ENCODE measurements at regions not wholly inside any gene's neighbourhood (a gene's known extent, or its start where the extent isn't known, plus 50 kb on each side); places are given as distances from the start of the nearest gene placed in this dataset.

DNA sequence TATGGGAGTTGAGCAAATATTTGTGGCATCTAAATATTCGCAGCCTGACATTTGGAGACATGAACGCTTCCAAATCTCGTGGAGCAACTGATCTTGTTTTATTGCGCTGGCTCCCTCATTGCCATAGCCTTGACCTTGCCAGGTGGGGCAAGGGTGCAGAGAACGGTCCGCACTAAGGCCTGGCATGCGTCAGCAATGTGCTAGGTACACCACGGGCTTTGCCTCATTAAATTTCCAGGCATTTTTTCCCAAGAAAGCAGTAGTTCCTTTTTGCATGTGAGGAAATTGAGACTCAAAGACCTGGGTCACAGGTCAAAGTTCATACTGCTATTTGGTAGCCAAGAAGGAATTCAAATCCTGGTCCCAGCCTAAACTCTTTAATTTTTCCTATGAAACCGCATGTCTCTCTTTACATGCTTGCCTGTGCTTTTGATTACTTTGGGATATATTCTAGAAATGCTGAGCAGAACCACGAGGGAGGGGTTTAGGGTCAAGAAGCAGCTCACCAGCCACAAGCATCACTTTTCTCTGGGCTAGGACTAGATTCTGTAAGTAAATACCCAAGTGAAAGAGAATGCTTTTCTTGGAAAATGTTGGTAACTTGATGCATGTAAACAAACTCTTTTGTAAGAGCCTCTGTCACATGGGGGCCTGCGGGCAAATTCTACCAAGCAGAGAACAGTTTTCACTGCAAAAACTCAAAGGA, 891.6 kb downstream of the VRK1 start (continued):
- TF ChIP-seq, protein P1, sequence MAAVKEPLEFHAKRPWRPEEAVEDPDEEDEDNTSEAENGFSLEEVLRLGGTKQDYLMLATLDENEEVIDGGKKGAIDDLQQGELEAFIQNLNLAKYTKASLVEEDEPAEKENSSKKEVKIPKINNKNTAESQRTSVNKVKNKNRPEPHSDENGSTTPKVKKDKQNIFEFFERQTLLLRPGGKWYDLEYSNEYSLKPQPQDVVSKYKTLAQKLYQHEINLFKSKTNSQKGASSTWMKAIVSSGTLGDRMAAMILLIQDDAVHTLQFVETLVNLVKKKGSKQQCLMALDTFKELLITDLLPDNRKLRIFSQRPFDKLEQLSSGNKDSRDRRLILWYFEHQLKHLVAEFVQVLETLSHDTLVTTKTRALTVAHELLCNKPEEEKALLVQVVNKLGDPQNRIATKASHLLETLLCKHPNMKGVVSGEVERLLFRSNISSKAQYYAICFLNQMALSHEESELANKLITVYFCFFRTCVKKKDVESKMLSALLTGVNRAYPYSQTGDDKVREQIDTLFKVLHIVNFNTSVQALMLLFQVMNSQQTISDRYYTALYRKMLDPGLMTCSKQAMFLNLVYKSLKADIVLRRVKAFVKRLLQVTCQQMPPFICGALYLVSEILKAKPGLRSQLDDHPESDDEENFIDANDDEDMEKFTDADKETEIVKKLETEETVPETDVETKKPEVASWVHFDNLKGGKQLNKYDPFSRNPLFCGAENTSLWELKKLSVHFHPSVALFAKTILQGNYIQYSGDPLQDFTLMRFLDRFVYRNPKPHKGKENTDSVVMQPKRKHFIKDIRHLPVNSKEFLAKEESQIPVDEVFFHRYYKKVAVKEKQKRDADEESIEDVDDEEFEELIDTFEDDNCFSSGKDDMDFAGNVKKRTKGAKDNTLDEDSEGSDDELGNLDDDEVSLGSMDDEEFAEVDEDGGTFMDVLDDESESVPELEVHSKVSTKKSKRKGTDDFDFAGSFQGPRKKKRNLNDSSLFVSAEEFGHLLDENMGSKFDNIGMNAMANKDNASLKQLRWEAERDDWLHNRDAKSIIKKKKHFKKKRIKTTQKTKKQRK (IDR thresholded peaks at IDR 0.05; ENCODE audit: low read length): no peak
- TF ChIP-seq ZNF772 (CRISPR knock-in tag; IDR thresholded peaks at IDR 0.05) (no peak), SOX5 (CRISPR knock-in tag; IDR thresholded peaks at IDR 0.05; ENCODE audit: borderline replicate concordance) (no peak), WIZ (CRISPR knock-in tag; IDR thresholded peaks at IDR 0.05) (no peak), ASH2L (IDR thresholded peaks at IDR 0.05; ENCODE audit: insufficient read length, low read depth, low read length) (no peak)

DNA sequence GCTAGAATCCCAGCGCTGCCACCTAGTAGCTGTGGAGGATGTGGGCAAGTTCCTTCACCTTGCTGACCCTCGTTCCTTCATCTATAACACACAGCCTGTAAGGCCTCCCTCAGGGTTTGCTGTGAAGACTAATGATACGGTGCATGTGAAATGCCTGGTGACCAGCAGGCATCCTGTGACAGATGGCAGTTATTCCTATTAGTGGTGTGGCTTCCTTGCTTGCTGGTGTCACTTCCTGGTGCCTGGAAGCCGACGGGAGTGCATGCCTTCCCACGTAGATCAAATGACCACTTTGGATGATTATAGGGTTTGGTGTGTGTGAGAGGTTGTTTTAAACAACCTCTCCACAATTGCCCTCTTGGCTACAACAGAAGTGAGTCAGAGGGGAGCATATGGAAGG, 894.9 kb downstream of the VRK1 start:
- POLR2A ChIA-PET: no interaction called here
- 17% methylated on average over 4 of the region's 6 CpGs for WGBS (ENCODE audit: low lambda C conversion rate)
- no TSS peak for BruUV-seq (replicated peaks)
- Histone ChIP-seq H3K4me2 (ENCODE audit: low read depth, low read length) (no peak overlapping the region), H3K9me3 (ENCODE audit: low read length) (peaks cover 98% of the 10 kb centered on the region), H3K27ac (ENCODE audit: extremely low read length, insufficient read depth, low read length) (no peak overlapping the region), H4K20me1 (ENCODE audit: insufficient read depth, low read length) (no peaks in the 10 kb centered on the region), H3K4me3 (replicated peaks in 1 of 3; ENCODE audit: insufficient read depth in 1 of 3, low read depth in 2 of 3, low read length in 3 of 3) (no peak overlapping the region), H3K4me1 (ENCODE audit: insufficient read depth, low read length) (no peaks in the 10 kb centered on the region), H3K79me2 (ENCODE audit: insufficient read depth, low read length) (no peaks in the 10 kb centered on the region), H3K27me3 (ENCODE audit: control insufficient read depth in 1 of 2, insufficient read depth in 2 of 2, low read length in 2 of 2) (no peaks in the 10 kb centered on the region), H3K36me3 (replicated peaks in 1 of 2; ENCODE audit: control insufficient read depth in 1 of 2, insufficient read depth in 2 of 2, low read length in 2 of 2) (no peaks in the 10 kb centered on the region), H3K9ac (ENCODE audit: insufficient read depth, low read depth, low read length) (no peak overlapping the region), H2AFZ (ENCODE audit: low read length) (no peak overlapping the region)
- TF ChIP-seq ZNF616 (CRISPR knock-in tag; IDR thresholded peaks at IDR 0.05; ENCODE audit: low read depth) (no peak), CC2D1A (CRISPR knock-in tag; IDR thresholded peaks at IDR 0.05) (no peak), SMAD3 (CRISPR knock-in tag; IDR thresholded peaks at IDR 0.05) (no peak), ZNF589 (CRISPR knock-in tag; conservative IDR thresholded peaks at IDR 0.05) (no peak)
- TF ChIP-seq, protein P2, sequence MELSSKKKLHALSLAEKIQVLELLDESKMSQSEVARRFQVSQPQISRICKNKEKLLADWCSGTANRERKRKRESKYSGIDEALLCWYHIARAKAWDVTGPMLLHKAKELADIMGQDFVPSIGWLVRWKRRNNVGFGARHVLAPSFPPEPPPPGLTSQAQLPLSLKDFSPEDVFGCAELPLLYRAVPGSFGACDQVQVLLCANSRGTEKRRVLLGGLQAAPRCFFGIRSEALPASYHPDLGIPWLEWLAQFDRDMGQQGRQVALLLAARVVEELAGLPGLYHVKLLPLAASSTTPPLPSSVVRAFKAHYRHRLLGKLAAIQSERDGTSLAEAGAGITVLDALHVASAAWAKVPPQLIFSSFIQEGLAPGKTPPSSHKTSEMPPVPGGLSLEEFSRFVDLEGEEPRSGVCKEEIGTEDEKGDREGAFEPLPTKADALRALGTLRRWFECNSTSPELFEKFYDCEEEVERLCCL (CRISPR knock-in tag; IDR thresholded peaks at IDR 0.05; ENCODE audit: borderline replicate concordance): no peak
- TF ChIP-seq, protein P3, sequence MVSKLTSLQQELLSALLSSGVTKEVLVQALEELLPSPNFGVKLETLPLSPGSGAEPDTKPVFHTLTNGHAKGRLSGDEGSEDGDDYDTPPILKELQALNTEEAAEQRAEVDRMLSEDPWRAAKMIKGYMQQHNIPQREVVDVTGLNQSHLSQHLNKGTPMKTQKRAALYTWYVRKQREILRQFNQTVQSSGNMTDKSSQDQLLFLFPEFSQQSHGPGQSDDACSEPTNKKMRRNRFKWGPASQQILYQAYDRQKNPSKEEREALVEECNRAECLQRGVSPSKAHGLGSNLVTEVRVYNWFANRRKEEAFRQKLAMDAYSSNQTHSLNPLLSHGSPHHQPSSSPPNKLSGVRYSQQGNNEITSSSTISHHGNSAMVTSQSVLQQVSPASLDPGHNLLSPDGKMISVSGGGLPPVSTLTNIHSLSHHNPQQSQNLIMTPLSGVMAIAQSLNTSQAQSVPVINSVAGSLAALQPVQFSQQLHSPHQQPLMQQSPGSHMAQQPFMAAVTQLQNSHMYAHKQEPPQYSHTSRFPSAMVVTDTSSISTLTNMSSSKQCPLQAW (CRISPR knock-in tag; IDR thresholded peaks at IDR 0.05): no peak
- no peak for DNase-seq (ENCODE audit: low spot score)
- in situ Hi-C loops (cut with HindIII; ENCODE audit: extremely low pct_ligation_motif_present, low pct_unique_long_range_greater_than_20kb): no loop called here
- ATAC-seq: no peak
- intact Hi-C loops (cut with micrococcal nuclease; ENCODE audit: unreplicated experiment): no loop called here
- no peak for FAIRE-seq
- CTCF ChIA-PET (ENCODE audit: low intra/inter-chr PET ratio, low total read pairs): no interaction called here

Measured in HepG2 (cell line).